PC-3 (cell line): ENCODE measurements at regions not wholly inside any gene's neighbourhood (a gene's known extent, or its start where the extent isn't known, plus 50 kb on each side); places are given as distances from the start of the nearest gene placed in this dataset.

Source experiments
- CTCF ChIP-seq: fragments of 300-600 bp; sonication (generic); conservative IDR thresholded peaks from 2 replicates; pipeline ENCODE4 v1.5.1; 2017; ENCODE audit warnings: antibody characterized with exemption, low read depth, mild to moderate bottlenecking, low read length
- EZH2 ChIP-seq: fragments of 300-600 bp; sonication (generic); IDR thresholded peaks from one replicate; pipeline ENCODE4 v1.6.1; 2017; ENCODE audit warnings: antibody characterized with exemption, mild to moderate bottlenecking, low read length; ENCODE audit not compliant: unreplicated experiment

- TF ChIP-seq EZH2, result no peak
- TF ChIP-seq CTCF, result no peak
Measured at GRCh38 chr9:8179381-8180053, 379.9 kb upstream of the DMAC1 start.
